Mesodermal cell (in vitro differentiated cells): ENCODE measurements at regions not wholly inside any gene's neighbourhood (a gene's known extent, or its start where the extent isn't known, plus 50 kb on each side); places are given as distances from the start of the nearest gene placed in this dataset.
A peak's percentile ranks its signal among the peaks of the same experiment; 100 is the strongest.

Experiments used
- H3K27ac ChIP-seq: 2 replicates; pipeline ENCODE4 v1.7.0; 2013; ENCODE audit warnings: mild to moderate bottlenecking, low read depth, low read length, moderate library complexity; ENCODE audit not compliant: severe bottlenecking
- H3K36me3 ChIP-seq: 2 replicates; pipeline ENCODE4 v1.7.1; 2013; ENCODE audit warnings: mild to moderate bottlenecking, low read length, moderate library complexity; ENCODE audit not compliant: control insufficient read depth, insufficient read depth
- H3K4me1 ChIP-seq: one replicate; pipeline ENCODE4 v1.7.1; 2013; ENCODE audit warnings: mild to moderate bottlenecking, low read length; ENCODE audit not compliant: insufficient read depth, control insufficient read depth, poor library complexity, severe bottlenecking
- H3K4me3 ChIP-seq: 2 replicates; pipeline ENCODE4 v1.7.0; 2013; ENCODE audit warnings: low read length, control low read depth, mild to moderate bottlenecking; ENCODE audit not compliant: insufficient read depth, poor library complexity, severe bottlenecking; ENCODE audit errors: extremely low read depth
- H3K9me3 ChIP-seq: 2 replicates; pipeline ENCODE4 v1.7.1; 2013; ENCODE audit warnings: mild to moderate bottlenecking, low read length, moderate library complexity; ENCODE audit not compliant: control insufficient read depth
- WGBS, 2 experiments: methylation state at CpG; one replicate each; pipeline ENCODE4 v1.1.5; 2013; ENCODE audit warnings: missing lambda C conversion rate in 2 of 2; ENCODE audit not compliant: insufficient coverage in 2 of 2; 5-methylcytosine and 5-hydroxymethylcytosine counted together

DNA sequence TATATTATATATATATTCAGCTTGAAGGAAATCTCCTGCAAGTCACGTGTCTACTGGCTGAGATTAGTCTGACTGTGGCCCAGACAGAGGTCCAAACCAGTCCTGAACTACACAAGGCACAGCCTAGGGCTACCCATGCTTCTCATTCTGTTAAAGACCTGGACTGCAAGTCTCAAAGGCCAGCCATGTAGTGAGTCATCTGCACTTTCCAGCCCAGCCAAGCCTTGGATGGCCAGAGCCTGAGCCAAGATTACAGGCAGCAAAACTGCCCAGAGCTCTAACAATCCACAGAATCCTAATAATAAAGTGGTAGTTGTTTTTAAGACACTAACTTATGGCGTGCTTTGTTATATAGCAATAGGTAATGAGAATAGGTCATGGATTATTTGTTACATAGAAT lies 259.6 kb downstream of the SS18 start:
- H3K27ac ChIP-seq = no peak overlapping the region
- H3K4me1 ChIP-seq = peaks cover 29% of the 10 kb centered on the region
- no peaks in the 10 kb centered on the region for H3K36me3 ChIP-seq
- H3K4me3 ChIP-seq = no peak overlapping the region
- 93 to 100% methylated on average over 1 to 2 of the region's 2 CpGs for WGBS, 2 experiments
- no peaks in the 10 kb centered on the region for H3K9me3 ChIP-seq

DNA sequence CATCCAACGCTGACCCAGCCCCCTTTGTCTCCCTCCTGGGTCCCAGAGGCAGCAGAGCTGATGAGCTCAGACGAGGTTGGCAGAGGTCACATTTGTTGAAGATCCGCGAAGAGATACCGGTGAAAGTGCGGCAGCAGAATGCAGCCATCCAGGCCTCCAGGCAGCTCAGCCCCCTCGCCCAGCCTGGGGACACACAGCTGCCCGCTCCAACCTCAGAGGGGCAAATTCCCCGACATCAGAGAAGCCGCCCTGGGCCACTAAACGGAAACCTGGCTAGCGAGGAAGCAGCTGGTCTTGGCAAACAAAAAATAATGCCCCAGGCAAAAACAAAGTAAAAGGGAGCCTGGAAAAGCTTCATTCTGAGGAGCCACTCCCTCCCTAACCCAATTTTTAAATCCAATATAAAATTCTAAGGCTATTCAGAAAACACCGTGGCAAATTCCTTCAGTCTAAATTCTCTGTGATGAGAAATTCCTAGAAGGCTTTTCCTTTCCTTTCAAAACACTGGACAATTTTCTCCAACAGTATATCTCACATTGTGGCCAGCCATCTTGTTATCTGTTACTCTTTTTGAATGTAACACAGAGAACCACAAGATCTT lies 262.4 kb downstream of the SS18 start:
- Histone ChIP-seq H3K4me3 (no peak overlapping the region), H3K36me3 (no peaks in the 10 kb centered on the region), H3K9me3 (no peaks in the 10 kb centered on the region), H3K27ac (peak overlapping the region; percentile 77), H3K4me1 (peaks cover 45% of the 10 kb centered on the region)
- WGBS, 2 experiments = 64 to 67% methylated on average over 12 of the region's 13 CpGs

- Histone ChIP-seq H3K4me3 (no peak overlapping the region), H3K4me1 (peaks cover 45% of the 10 kb centered on the region), H3K36me3 (no peaks in the 10 kb centered on the region), H3K27ac (peak overlapping the region; percentile 82), H3K9me3 (no peaks in the 10 kb centered on the region)
- 84 to 95% methylated on average over 3 of the region's 4 CpGs for WGBS, 2 experiments
Observed at GRCh38 chr18:25827228-25827627, 263.2 kb downstream of the SS18 start.

GRCh38 chr18:25826823-25827222 lies 263.6 kb downstream of the SS18 start:
- WGBS, 2 experiments = 97 to 100% methylated on average over 3 to 4 of the region's 5 CpGs
- H3K4me1 ChIP-seq = peaks cover 45% of the 10 kb centered on the region

GRCh38 chr18:25825979-25826776 lies 264.2 kb downstream of the SS18 start:
- H3K36me3 ChIP-seq = no peaks in the 10 kb centered on the region
- no peak overlapping the region for H3K4me3 ChIP-seq
- H3K9me3 ChIP-seq = no peaks in the 10 kb centered on the region
- peaks cover 43% of the 10 kb centered on the region for H3K4me1 ChIP-seq
- WGBS, 2 experiments = 71 to 90% methylated on average over 2 to 4 of the region's 4 CpGs
- peak overlapping the region; percentile 82 for H3K27ac ChIP-seq

More at GRCh38 chr18:25826823-25827222, 263.6 kb downstream of the SS18 start:
- Histone ChIP-seq H3K36me3 (no peaks in the 10 kb centered on the region), H3K9me3 (no peaks in the 10 kb centered on the region), H3K27ac (peak overlapping the region; percentile 82), H3K4me3 (no peak overlapping the region)

DNA sequence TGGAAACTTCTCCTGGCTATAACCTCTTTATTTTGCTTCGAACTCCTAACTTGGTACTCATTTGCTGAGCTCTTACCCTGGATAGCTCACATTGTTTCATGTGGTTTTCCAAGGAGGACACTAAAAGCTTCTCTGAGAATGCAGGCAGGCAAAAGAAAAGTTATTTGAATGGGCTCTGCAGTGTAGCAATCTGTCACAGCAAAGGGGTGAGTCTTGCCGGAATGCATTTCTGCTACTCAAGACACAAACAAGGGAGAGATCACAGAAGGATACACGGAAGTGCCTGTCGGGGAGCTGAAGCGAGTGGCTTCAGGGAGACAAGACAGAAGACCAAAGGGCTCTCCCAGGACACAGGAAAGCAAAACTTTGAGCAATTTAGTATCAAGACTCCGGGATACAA lies 265.4 kb downstream of the SS18 start:
- WGBS, 2 experiments = 60 to 79% methylated on average over 5 of the region's 6 CpGs
- Histone ChIP-seq H3K9me3 (no peaks in the 10 kb centered on the region), H3K36me3 (no peaks in the 10 kb centered on the region), H3K4me1 (peaks cover 38% of the 10 kb centered on the region), H3K4me3 (no peak overlapping the region), H3K27ac (peak overlapping the region; percentile 82)

GRCh38 chr18:25819746-25820363 lies 270.6 kb downstream of the SS18 start:
- 86 to 100% methylated on average over 1 of the region's 1 CpG for WGBS, 2 experiments
- Histone ChIP-seq H3K4me1 (peaks cover 7% of the 10 kb centered on the region), H3K27ac (no peak overlapping the region), H3K36me3 (no peaks in the 10 kb centered on the region), H3K4me3 (no peak overlapping the region), H3K9me3 (no peaks in the 10 kb centered on the region)

DNA sequence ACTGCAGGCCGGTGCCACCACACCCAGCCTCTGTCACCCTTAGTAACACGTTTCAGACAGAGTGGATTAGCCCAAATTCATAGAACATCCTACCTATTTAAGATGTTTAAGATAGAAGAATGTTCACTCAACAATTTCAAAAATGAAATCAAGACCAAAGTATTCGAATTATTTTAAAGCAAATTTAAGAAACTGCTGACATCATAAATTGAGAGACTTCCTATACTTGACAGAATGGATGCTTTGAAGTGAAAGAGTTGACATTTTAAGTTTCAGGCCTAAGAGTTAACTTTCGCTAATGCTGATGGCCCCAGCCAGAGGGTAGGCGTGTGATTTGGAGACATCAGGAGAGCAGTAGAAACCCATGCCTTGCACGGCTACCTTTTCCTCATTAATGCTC lies 271.9 kb downstream of the SS18 start:
- Histone ChIP-seq H3K4me1 (no peaks in the 10 kb centered on the region), H3K27ac (no peak overlapping the region), H3K4me3 (no peak overlapping the region), H3K36me3 (no peaks in the 10 kb centered on the region), H3K9me3 (no peaks in the 10 kb centered on the region)
- 86 to 100% methylated on average over 1 to 3 of the region's 6 CpGs for WGBS, 2 experiments

- Histone ChIP-seq H3K4me3 (no peak overlapping the region), H3K9me3 (no peaks in the 10 kb centered on the region), H3K36me3 (no peaks in the 10 kb centered on the region), H3K27ac (no peak overlapping the region), H3K4me1 (no peaks in the 10 kb centered on the region)
- 92 to 94% methylated on average over 2 to 3 of the region's 5 CpGs for WGBS, 2 experiments
Observed at GRCh38 chr18:25817546-25818237, 272.7 kb downstream of the SS18 start.

- no peaks in the 10 kb centered on the region for H3K4me1 ChIP-seq
- no peaks in the 10 kb centered on the region for H3K36me3 ChIP-seq
- no peak overlapping the region for H3K4me3 ChIP-seq
- 90 to 96% methylated on average over 2 to 3 of the region's 3 CpGs for WGBS, 2 experiments
- H3K27ac ChIP-seq = no peak overlapping the region
- H3K9me3 ChIP-seq = no peaks in the 10 kb centered on the region
Observed at GRCh38 chr18:25815659-25816058, 274.8 kb downstream of the SS18 start.
